Keratinocyte (primary cell): ENCODE measurements at regions not wholly inside any gene's neighbourhood (a gene's known extent, or its start where the extent isn't known, plus 50 kb on each side); places are given as distances from the start of the nearest gene placed in this dataset.

Source experiments
- EZH2 ChIP-seq: IDR thresholded peaks from one replicate; pipeline ENCODE4 v1.6.1; 2012; ENCODE audit warnings: inconsistent platforms, mild to moderate bottlenecking, low read length, moderate library complexity
- TF ChIP-seq, protein P1 (sequence below), 3 experiments: IDR thresholded peaks in 1 of 3; conservative IDR thresholded peaks in 1 of 3; optimal IDR thresholded peaks in 1 of 3; 2 replicates in 2 of 3; 3 replicates in 1 of 3; pipeline versions ENCODE3 to v1.5.1; 2011; ENCODE audit warnings: low read length in 3 of 3, mild to moderate bottlenecking in 3 of 3, moderate library complexity in 2 of 3, control low read depth in 1 of 3, inconsistent platforms in 1 of 3; ENCODE audit not compliant: insufficient read depth in 2 of 3; ENCODE audit errors: extremely low read depth in 1 of 3

DNA sequence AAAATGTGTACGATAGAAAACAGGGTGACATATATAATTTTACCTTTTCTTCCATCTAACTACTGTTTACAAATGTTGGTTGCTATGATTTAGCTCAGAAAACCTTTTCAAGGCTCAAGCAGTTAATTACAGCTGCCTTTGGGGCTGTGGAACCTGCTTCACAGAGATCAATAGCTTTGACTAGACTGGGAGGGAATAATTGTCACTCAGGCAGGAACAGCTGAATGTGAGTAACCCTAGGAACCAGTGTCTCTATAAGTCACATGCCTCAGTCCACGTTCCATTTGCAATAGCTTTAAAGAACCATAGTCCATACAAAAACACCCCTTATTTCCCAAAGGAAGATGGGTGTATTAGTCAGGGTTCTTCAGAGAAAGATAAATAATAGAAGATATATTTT is 306.8 kb upstream of the ERCC4 start:
- TF ChIP-seq, protein P1, sequence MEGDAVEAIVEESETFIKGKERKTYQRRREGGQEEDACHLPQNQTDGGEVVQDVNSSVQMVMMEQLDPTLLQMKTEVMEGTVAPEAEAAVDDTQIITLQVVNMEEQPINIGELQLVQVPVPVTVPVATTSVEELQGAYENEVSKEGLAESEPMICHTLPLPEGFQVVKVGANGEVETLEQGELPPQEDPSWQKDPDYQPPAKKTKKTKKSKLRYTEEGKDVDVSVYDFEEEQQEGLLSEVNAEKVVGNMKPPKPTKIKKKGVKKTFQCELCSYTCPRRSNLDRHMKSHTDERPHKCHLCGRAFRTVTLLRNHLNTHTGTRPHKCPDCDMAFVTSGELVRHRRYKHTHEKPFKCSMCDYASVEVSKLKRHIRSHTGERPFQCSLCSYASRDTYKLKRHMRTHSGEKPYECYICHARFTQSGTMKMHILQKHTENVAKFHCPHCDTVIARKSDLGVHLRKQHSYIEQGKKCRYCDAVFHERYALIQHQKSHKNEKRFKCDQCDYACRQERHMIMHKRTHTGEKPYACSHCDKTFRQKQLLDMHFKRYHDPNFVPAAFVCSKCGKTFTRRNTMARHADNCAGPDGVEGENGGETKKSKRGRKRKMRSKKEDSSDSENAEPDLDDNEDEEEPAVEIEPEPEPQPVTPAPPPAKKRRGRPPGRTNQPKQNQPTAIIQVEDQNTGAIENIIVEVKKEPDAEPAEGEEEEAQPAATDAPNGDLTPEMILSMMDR (optimal IDR thresholded peaks at IDR 0.05 in 1 of 3, IDR thresholded peaks at IDR 0.05 in 1 of 3, conservative IDR thresholded peaks at IDR 0.05 in 1 of 3; ENCODE audit: extremely low read depth in 1 of 3, insufficient read depth in 2 of 3, low read length in 3 of 3): no peak
- TF ChIP-seq EZH2: no peak
